OCI-LY3 (cell line): ENCODE measurements at regions not wholly inside any gene's neighbourhood (a gene's known extent, or its start where the extent isn't known, plus 50 kb on each side); places are given as distances from the start of the nearest gene placed in this dataset.

Experiments
- H2AFZ ChIP-seq: fragments of 200-600, 300-600 bp; shearing (Covaris generic); 2 replicates; pipeline ENCODE4 v1.6.0; 2014; ENCODE audit warnings: antibody characterized with exemption, low read depth, low read length
- H3K27ac ChIP-seq: fragments of 200-600, 300-600 bp; sonication (generic); 2 replicates; pipeline ENCODE4 v1.5.1; 2014; ENCODE audit warnings: mild to moderate bottlenecking, low read length, moderate library complexity, mixed read lengths
- H3K27me3 ChIP-seq: fragments of 200-600, 300-600 bp; sonication (generic); 2 replicates; pipeline ENCODE4 v1.6.1; 2014; ENCODE audit warnings: low read depth, low read length, mixed read lengths
- H3K36me3 ChIP-seq: fragments of 200-600, 300-600 bp; sonication (generic); replicated peaks from 2 replicates; pipeline ENCODE3; 2014; ENCODE audit warnings: low read depth, low read length, mixed read lengths
- H3K4me1 ChIP-seq: fragments of 300-600, 200-600 bp; sonication (generic); 2 replicates; pipeline ENCODE4 v1.6.1; 2014; ENCODE audit warnings: low read length, mixed read lengths
- H3K4me2 ChIP-seq: fragments of 200-600, 300-600 bp; sonication (generic); 2 replicates; pipeline ENCODE4 v1.6.1; 2014; ENCODE audit warnings: low read length, mixed read lengths
- H3K4me3 ChIP-seq: fragments of 300-600, 200-600 bp; sonication (generic); 2 replicates; pipeline ENCODE4 v1.5.1; 2014; ENCODE audit warnings: antibody characterized with exemption, mild to moderate bottlenecking, low read length, moderate library complexity
- H3K79me2 ChIP-seq: fragments of 300-600, 200-600 bp; shearing (Covaris generic); 2 replicates; pipeline ENCODE4 v1.6.1; 2014; ENCODE audit warnings: mild to moderate bottlenecking, low read length, mixed read lengths
- H3K9ac ChIP-seq: fragments of 300-600, 200-600 bp; shearing (Covaris generic); 2 replicates; pipeline ENCODE4 v1.6.0; 2014; ENCODE audit warnings: mild to moderate bottlenecking, low read length, moderate library complexity
- H3K9me3 ChIP-seq: fragments of 200-600, 300-600 bp; shearing (Covaris generic); 2 replicates; pipeline ENCODE4 v1.6.1; 2014; ENCODE audit warnings: low read length, mixed read lengths; ENCODE audit not compliant: insufficient read depth
- H4K20me1 ChIP-seq: fragments of 200-600, 300-600 bp; sonication (generic); 2 replicates; pipeline ENCODE4 v1.6.1; 2016; ENCODE audit warnings: low read length, mixed read lengths; ENCODE audit not compliant: insufficient read depth
- CTCF ChIP-seq: fragments of 200-600, 300-600 bp; sonication (generic); IDR thresholded peaks from 2 replicates; pipeline ENCODE4 v1.5.1; 2014; ENCODE audit warnings: antibody characterized with exemption, low read length, low read depth
- EZH2phosphoT487 ChIP-seq: fragments of 200-600 bp; shearing (Covaris generic); IDR thresholded peaks from 2 replicates; pipeline ENCODE4 v1.6.1; 2018; ENCODE audit warnings: antibody characterized with exemption, mixed run types, low read depth

GRCh38 chr2:82320296-82320695 is 2015.7 kb upstream of the LRRTM1 start:
- Histone ChIP-seq H3K36me3 (no peaks in the 10 kb centered on the region), H4K20me1 (no peaks in the 10 kb centered on the region), H3K4me3 (no peak overlapping the region), H3K79me2 (no peaks in the 10 kb centered on the region), H3K27ac (no peak overlapping the region), H3K4me2 (no peak overlapping the region), H3K9me3 (no peaks in the 10 kb centered on the region), H3K27me3 (no peaks in the 10 kb centered on the region), H3K9ac (no peak overlapping the region), H2AFZ (no peak overlapping the region), H3K4me1 (peaks cover 6% of the 10 kb centered on the region)
- TF ChIP-seq EZH2phosphoT487 (no peak), CTCF (no peak)

GRCh38 chr2:82317012-82317411 is 2012.5 kb upstream of the LRRTM1 start:
- Histone ChIP-seq H3K4me3 (no peak overlapping the region), H3K4me1 (peaks cover 6% of the 10 kb centered on the region), H4K20me1 (no peaks in the 10 kb centered on the region), H3K9me3 (no peaks in the 10 kb centered on the region), H3K4me2 (no peak overlapping the region), H2AFZ (no peak overlapping the region), H3K27ac (no peak overlapping the region), H3K79me2 (no peaks in the 10 kb centered on the region), H3K9ac (no peak overlapping the region), H3K27me3 (no peaks in the 10 kb centered on the region), H3K36me3 (no peaks in the 10 kb centered on the region)
- TF ChIP-seq CTCF (no peak), EZH2phosphoT487 (no peak)

DNA sequence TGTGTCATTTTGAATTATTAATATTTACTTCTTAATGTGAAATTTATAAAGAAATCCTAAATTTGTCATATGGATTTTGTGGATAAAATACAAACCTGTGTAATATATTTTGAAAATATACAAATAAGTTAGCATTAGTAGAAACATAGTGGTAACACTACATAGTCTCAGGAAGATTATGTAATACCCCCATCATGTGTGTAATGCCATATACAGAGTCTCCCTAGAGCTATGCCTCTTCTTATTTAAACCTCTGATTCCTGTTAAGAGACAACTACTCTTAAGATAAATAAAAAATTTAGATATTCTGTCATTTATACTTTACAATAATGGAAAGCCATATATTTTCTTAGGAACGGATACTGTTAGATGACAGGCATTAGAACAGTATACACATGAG is 2012.0 kb upstream of the LRRTM1 start:
- Histone ChIP-seq H3K9ac (no peak overlapping the region), H3K79me2 (no peaks in the 10 kb centered on the region), H3K27me3 (no peaks in the 10 kb centered on the region), H3K4me2 (no peak overlapping the region), H4K20me1 (no peaks in the 10 kb centered on the region), H3K9me3 (no peaks in the 10 kb centered on the region), H2AFZ (no peak overlapping the region), H3K4me3 (no peak overlapping the region), H3K36me3 (no peaks in the 10 kb centered on the region), H3K4me1 (peaks cover 6% of the 10 kb centered on the region), H3K27ac (no peak overlapping the region)
- TF ChIP-seq EZH2phosphoT487 (no peak), CTCF (no peak)

DNA sequence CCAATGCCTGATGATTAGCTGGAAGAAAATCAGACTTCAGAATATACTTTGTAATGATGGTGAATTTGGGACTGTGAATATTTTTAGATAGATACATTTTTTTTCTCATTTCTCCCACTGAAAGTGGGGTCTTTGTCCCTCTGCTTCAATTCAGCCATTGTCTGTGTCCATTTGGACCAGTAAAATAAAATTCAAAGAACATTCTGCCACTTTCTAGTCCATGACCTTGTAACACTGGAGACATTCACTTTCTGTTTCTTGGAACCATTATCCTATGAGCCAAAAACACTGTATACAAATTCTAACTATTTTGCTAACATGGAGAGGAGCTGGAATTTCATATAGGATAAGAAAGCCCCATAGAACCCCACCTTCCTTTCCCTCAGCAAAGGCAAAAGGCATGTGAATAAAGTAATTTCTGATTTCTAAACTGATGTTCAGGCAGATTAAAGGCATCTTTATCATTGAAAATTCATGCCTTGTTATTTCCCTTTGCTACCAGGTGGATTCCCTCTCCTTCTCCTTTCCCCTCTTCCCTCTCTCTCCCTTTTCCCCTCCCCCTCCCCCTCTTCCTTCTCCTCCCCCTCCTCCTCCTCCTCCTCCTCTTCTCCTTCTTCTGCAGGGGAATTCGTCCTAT is 2010.4 kb upstream of the LRRTM1 start:
- H2AFZ ChIP-seq, result no peak overlapping the region
- H3K79me2 ChIP-seq, result no peaks in the 10 kb centered on the region
- H3K36me3 ChIP-seq, result no peaks in the 10 kb centered on the region
- H3K9me3 ChIP-seq, result no peaks in the 10 kb centered on the region
- H3K4me1 ChIP-seq, result peaks cover 6% of the 10 kb centered on the region
- no peak for TF ChIP-seq CTCF
- no peak overlapping the region for H3K27ac ChIP-seq
- H3K4me2 ChIP-seq, result no peak overlapping the region
- H4K20me1 ChIP-seq, result no peaks in the 10 kb centered on the region
- no peaks in the 10 kb centered on the region for H3K27me3 ChIP-seq
- no peak overlapping the region for H3K9ac ChIP-seq
- no peak overlapping the region for H3K4me3 ChIP-seq
